Mesendoderm (in vitro differentiated cells): ENCODE measurements at regions not wholly inside any gene's neighbourhood (a gene's known extent, or its start where the extent isn't known, plus 50 kb on each side); places are given as distances from the start of the nearest gene placed in this dataset.

Experiments used
- DNase-seq: peaks from one replicate; pipeline ENCODE4 v3.0.0; 2013
- H2AK5ac ChIP-seq: 2 replicates; pipeline ENCODE4 v1.6.1; 2013; ENCODE audit warnings: low read length, inconsistent platforms
- H2BK120ac ChIP-seq: 2 replicates; pipeline ENCODE4 v1.6.1; 2013; ENCODE audit warnings: low read depth, mild to moderate bottlenecking, low read length, moderate library complexity, mixed read lengths
- H2BK15ac ChIP-seq: replicated peaks from 2 replicates; pipeline ENCODE4 v1.6.1; 2013; ENCODE audit warnings: low read depth, mild to moderate bottlenecking, moderate library complexity
- H2BK5ac ChIP-seq: 2 replicates; pipeline ENCODE4 v1.6.1; 2013; ENCODE audit warnings: low read length, inconsistent platforms
- H3K18ac ChIP-seq: 2 replicates; pipeline ENCODE4 v1.6.1; 2013; ENCODE audit warnings: mild to moderate bottlenecking, low read length, mixed read lengths
- H3K23ac ChIP-seq: one replicate; pipeline ENCODE4 v1.6.1; 2013; ENCODE audit warnings: low read length
- H3K27ac ChIP-seq: 2 replicates; pipeline ENCODE4 v1.5.1; 2013; ENCODE audit warnings: low read depth, mild to moderate bottlenecking, inconsistent platforms, low read length, moderate library complexity
- H3K27me3 ChIP-seq: 2 replicates; pipeline ENCODE4 v1.6.1; 2013; ENCODE audit warnings: low read length, control low read depth, mild to moderate bottlenecking, inconsistent platforms; ENCODE audit not compliant: insufficient read depth, poor library complexity
- H3K36me3 ChIP-seq: 2 replicates; pipeline ENCODE4 v1.6.1; 2013; ENCODE audit warnings: low read length, inconsistent platforms; ENCODE audit not compliant: control insufficient read depth, insufficient read depth
- H3K4ac ChIP-seq: one replicate; pipeline ENCODE4 v1.6.1; 2013; ENCODE audit warnings: low read depth, mild to moderate bottlenecking, low read length, moderate library complexity
- H3K4me1 ChIP-seq: 2 replicates; pipeline ENCODE4 v1.6.1; 2013; ENCODE audit warnings: low read depth, low read length, inconsistent platforms; ENCODE audit not compliant: control insufficient read depth
- H3K4me2 ChIP-seq: 2 replicates; pipeline ENCODE4 v1.6.1; 2013; ENCODE audit warnings: low read length
- H3K4me3 ChIP-seq: 2 replicates; pipeline ENCODE4 v1.5.1; 2013; ENCODE audit warnings: mild to moderate bottlenecking, low read length
- H3K56ac ChIP-seq: one replicate; pipeline ENCODE4 v1.6.1; 2013; ENCODE audit warnings: low read length
- H3K79me1 ChIP-seq: 2 replicates; pipeline ENCODE4 v1.6.1; 2013; ENCODE audit warnings: low read length, inconsistent platforms
- H3K79me2 ChIP-seq: 2 replicates; pipeline ENCODE4 v1.6.1; 2013; ENCODE audit warnings: mild to moderate bottlenecking, low read length; ENCODE audit not compliant: control insufficient read depth, insufficient read depth
- H3K9ac ChIP-seq: 2 replicates; pipeline ENCODE4 v1.6.1; 2013; ENCODE audit warnings: low read length, inconsistent platforms
- H4K5ac ChIP-seq: one replicate; pipeline ENCODE4 v1.6.1; 2013; ENCODE audit warnings: low read length
- H4K8ac ChIP-seq: one replicate; pipeline ENCODE4 v1.6.1; 2013; ENCODE audit warnings: low read depth, mild to moderate bottlenecking, control low read depth, low read length, moderate library complexity
- WGBS: extraction: QIAGEN DNeasy Blood & Tissue Kit; methylation state at CpG from one replicate; pipeline ENCODE4 v1.1.7; 2013; ENCODE audit warnings: low lambda C conversion rate, missing lambda C conversion rate; ENCODE audit not compliant: insufficient coverage; ENCODE audit errors: extremely low coverage; 5-methylcytosine and 5-hydroxymethylcytosine counted together

DNA sequence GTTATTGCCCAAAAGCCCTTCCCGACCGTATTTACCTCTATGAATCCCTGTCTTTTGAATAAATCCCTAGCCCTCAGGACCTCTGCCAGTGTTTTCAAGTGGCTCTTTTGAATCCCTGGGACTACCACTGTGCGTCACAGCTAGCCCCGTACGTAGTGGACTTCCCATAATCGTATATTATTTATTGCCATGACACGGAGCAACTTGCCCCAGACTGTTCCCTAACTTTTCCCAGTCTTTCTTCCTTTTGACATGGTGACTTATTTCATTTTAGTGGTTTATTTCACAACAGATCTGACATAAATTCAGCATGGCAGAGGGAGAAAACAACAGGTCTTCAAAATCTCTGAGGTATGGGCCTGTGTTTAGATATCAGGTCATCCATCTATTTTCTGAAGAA is 318.6 kb upstream of the KLF6 start:
- H4K5ac ChIP-seq, result no peak overlapping the region
- H3K27ac ChIP-seq, result no peak overlapping the region
- WGBS, result no CpG with 5 or more reads among the region's 7 CpGs
- DNase-seq, result no peak
- H3K4me1 ChIP-seq, result no peaks in the 10 kb centered on the region
- H2BK120ac ChIP-seq, result no peak overlapping the region
- H2BK5ac ChIP-seq, result no peak overlapping the region
- H3K23ac ChIP-seq, result no peak overlapping the region
- H3K36me3 ChIP-seq, result no peaks in the 10 kb centered on the region
- no peak overlapping the region for H2AK5ac ChIP-seq
- no peaks in the 10 kb centered on the region for H3K79me2 ChIP-seq
- H3K18ac ChIP-seq, result no peak overlapping the region
- no peak overlapping the region for H3K4me2 ChIP-seq
- H4K8ac ChIP-seq, result no peak overlapping the region
- no peak overlapping the region for H3K9ac ChIP-seq
- H2BK15ac ChIP-seq, result no peak overlapping the region
- no peaks in the 10 kb centered on the region for H3K79me1 ChIP-seq
- H3K4me3 ChIP-seq, result no peak overlapping the region
- no peak overlapping the region for H3K4ac ChIP-seq
- H3K27me3 ChIP-seq, result no peaks in the 10 kb centered on the region
- no peak overlapping the region for H3K56ac ChIP-seq

DNA sequence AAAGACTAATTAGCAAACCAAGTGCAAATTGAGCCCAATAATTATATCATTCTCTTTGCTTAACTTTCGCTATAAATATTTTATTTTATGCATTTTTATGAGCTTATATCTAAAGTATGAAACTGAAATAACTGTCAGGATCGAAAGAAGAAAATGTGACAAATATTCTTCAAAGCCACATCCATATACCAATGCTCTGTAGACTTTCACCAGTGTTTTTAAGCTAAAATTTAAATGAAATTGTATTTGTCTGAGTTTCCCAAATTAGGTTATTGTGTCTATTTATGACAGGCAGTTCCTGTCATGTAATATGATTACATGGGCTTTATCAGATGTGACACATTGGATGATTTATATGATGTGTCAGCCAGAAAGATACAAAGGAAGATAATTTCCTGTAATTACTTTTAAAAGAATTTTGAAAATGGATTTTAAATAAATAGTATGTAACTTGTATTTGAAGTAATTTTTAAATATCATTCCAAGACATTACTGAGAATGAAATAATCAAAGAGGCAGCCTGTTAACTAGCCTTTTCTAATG is 317.9 kb upstream of the KLF6 start:
- no peak overlapping the region for H3K56ac ChIP-seq

DNA sequence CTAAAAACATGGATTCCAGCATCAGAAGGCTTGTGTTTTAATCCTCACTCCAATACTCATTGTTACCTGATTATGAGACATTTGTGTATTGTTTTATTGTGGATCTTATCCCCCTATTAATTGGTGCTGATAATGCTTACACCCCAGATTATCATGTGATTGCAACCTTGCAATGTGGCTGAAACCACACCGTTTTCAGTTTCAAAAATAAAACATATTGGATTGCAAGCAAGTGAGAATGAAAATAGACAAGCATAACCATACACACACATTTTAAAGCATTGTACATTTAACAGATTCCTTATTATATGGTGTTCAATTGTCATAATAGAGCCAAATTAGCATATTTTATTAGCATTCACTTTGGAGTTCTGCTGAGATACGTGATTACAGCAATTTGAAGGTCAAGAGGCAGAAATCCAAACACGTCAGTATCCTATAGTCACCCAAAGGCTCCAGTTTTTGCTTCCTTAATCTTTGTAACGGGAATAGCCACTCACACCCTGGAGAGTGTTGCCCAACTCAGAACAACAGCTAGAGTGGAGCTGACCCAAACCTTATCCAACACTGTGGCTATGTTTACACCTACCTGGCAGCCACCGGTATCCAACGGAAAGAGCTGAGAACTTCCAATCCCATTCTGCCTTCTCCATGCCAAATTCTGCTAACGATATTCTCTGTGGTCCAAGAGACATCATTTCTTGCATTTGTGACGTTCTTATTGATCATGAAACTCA is 317.1 kb upstream of the KLF6 start:
- no peak overlapping the region for H3K23ac ChIP-seq
- no peak overlapping the region for H4K5ac ChIP-seq
- no peak overlapping the region for H3K56ac ChIP-seq
- no peaks in the 10 kb centered on the region for H3K27me3 ChIP-seq
- H2BK5ac ChIP-seq, result no peak overlapping the region
- no peaks in the 10 kb centered on the region for H3K79me2 ChIP-seq
- no peak overlapping the region for H3K27ac ChIP-seq
- WGBS, result no CpG with 5 or more reads among the region's 8 CpGs
- no peak overlapping the region for H3K4me3 ChIP-seq
- no peaks in the 10 kb centered on the region for H3K79me1 ChIP-seq
- no peak overlapping the region for H3K4ac ChIP-seq
- no peaks in the 10 kb centered on the region for H3K36me3 ChIP-seq
- H4K8ac ChIP-seq, result no peak overlapping the region
- H3K4me2 ChIP-seq, result no peak overlapping the region
- H3K9ac ChIP-seq, result no peak overlapping the region
- H3K4me1 ChIP-seq, result no peaks in the 10 kb centered on the region
- no peak overlapping the region for H3K18ac ChIP-seq
- no peak overlapping the region for H2BK15ac ChIP-seq
- no peak overlapping the region for H2AK5ac ChIP-seq
- DNase-seq, result no peak
- no peak overlapping the region for H2BK120ac ChIP-seq

More for the DNA sequence above, 317.9 kb upstream of the KLF6 start:
- no peak overlapping the region for H3K23ac ChIP-seq
- H3K79me2 ChIP-seq, result no peaks in the 10 kb centered on the region
- no peak overlapping the region for H2BK5ac ChIP-seq
- no peak overlapping the region for H4K8ac ChIP-seq
- no peaks in the 10 kb centered on the region for H3K27me3 ChIP-seq
- no peaks in the 10 kb centered on the region for H3K4me1 ChIP-seq
- WGBS, result no CpG with 5 or more reads among the region's 2 CpGs
- H2BK120ac ChIP-seq, result no peak overlapping the region
- no peak overlapping the region for H4K5ac ChIP-seq
- DNase-seq, result no peak
- H3K18ac ChIP-seq, result no peak overlapping the region
- no peak overlapping the region for H2AK5ac ChIP-seq
- no peaks in the 10 kb centered on the region for H3K36me3 ChIP-seq
- H3K4me3 ChIP-seq, result no peak overlapping the region
- no peaks in the 10 kb centered on the region for H3K79me1 ChIP-seq
- no peak overlapping the region for H2BK15ac ChIP-seq
- no peak overlapping the region for H3K27ac ChIP-seq
- H3K4me2 ChIP-seq, result no peak overlapping the region
- H3K9ac ChIP-seq, result no peak overlapping the region
- no peak overlapping the region for H3K4ac ChIP-seq

DNA sequence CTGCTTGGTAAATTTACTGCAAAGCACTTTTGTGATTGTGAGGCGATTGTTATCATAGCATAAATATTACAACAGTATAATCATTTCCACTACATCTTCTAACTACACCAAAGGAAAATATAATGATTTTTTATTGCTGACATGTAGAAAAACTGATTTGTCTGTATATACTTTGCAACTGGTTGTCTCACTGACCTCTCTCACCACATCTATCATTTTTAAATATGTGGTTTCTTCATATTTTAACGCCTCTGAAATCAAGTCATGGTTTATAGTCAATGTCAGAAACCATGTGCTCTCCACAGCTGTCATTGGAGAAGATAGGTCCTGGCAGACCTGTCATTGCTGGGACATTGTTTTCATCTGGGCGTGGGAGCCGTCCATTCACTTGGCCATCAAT is 315.4 kb upstream of the KLF6 start:
- no peak overlapping the region for H3K27ac ChIP-seq
- H3K23ac ChIP-seq, result no peak overlapping the region
- H3K56ac ChIP-seq, result no peak overlapping the region
- no peaks in the 10 kb centered on the region for H3K79me1 ChIP-seq
- no peak overlapping the region for H2BK5ac ChIP-seq
- no peaks in the 10 kb centered on the region for H3K79me2 ChIP-seq
- H3K4ac ChIP-seq, result no peak overlapping the region
- no peak overlapping the region for H2AK5ac ChIP-seq
- H4K5ac ChIP-seq, result no peak overlapping the region
- H3K4me2 ChIP-seq, result no peak overlapping the region
- no peak overlapping the region for H2BK120ac ChIP-seq
- no peak overlapping the region for H3K18ac ChIP-seq
- H4K8ac ChIP-seq, result no peak overlapping the region
- H3K27me3 ChIP-seq, result no peaks in the 10 kb centered on the region
- no peaks in the 10 kb centered on the region for H3K4me1 ChIP-seq
- no peak overlapping the region for H3K4me3 ChIP-seq
- no peak for DNase-seq
- no peak overlapping the region for H3K9ac ChIP-seq
- no peak overlapping the region for H2BK15ac ChIP-seq
- H3K36me3 ChIP-seq, result no peaks in the 10 kb centered on the region
- no CpG with 5 or more reads among the region's 4 CpGs for WGBS

DNA sequence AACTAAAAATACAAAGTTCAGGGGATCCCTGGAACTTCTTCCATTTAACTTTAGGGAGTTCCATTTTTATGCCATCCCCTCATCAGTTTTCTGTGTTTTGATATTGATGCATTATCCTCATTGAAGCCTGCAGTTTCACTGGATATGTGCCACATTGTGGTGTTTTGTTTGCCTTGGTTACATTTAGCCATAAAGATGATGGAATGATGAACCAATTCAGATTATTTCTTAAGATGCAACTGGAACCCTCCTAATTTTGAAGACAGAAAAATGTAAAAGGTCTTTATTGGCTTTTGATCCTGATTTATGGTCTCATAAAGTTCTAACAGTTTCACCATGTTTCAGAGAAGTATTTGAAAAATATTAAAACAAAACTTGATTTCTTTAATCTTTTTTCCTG is 314.2 kb upstream of the KLF6 start:
- Histone ChIP-seq H3K18ac (no peak overlapping the region), H3K23ac (no peak overlapping the region), H3K9ac (no peak overlapping the region), H3K27me3 (no peaks in the 10 kb centered on the region), H3K79me1 (no peaks in the 10 kb centered on the region), H2BK120ac (no peak overlapping the region), H3K79me2 (no peaks in the 10 kb centered on the region), H2BK5ac (no peak overlapping the region), H3K4me2 (no peak overlapping the region), H2AK5ac (no peak overlapping the region), H3K27ac (no peak overlapping the region), H3K56ac (no peak overlapping the region), H3K4me1 (no peaks in the 10 kb centered on the region), H3K4me3 (no peak overlapping the region), H3K36me3 (no peaks in the 10 kb centered on the region), H4K8ac (no peak overlapping the region), H4K5ac (no peak overlapping the region), H3K4ac (no peak overlapping the region), H2BK15ac (no peak overlapping the region)
- no peak for DNase-seq
